GM18505 (cell line): ENCODE measurements at regions not wholly inside any gene's neighbourhood (a gene's known extent, or its start where the extent isn't known, plus 50 kb on each side); places are given as distances from the start of the nearest gene placed in this dataset.

Experiments used
- ATAC-seq: cut with Tn5 transposase; IDR thresholded peaks from one replicate; pipeline ENCODE4 v1.9.1; 2021; ENCODE audit not compliant: unreplicated experiment
- POLR2A ChIP-seq: IDR thresholded peaks from 4 replicates; pipeline ENCODE4 v1.6.1; 2011; ENCODE audit warnings: borderline replicate concordance; ENCODE audit not compliant: insufficient read depth, insufficient read length; ENCODE audit errors: extremely low read depth

DNA sequence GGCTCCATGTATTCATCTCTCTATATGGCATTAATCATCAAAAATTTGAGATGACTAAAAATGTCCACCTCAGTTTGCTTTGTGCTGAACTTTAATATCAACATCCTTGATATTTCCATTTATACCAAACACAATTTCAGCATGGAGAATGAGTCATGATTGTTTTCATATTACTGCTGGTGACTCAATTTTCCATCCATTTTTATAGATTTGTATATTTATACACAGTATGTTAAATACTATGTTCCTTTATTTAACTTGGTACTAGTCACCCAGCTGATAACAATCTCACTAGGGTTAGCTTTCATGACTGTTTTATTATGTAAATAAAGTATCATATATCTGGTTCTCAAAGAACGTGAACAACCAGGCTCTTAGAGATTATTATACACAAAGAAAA lies 1255.1 kb downstream of the SLITRK1 start:
- TF ChIP-seq POLR2A = no peak
- no peak for ATAC-seq

DNA sequence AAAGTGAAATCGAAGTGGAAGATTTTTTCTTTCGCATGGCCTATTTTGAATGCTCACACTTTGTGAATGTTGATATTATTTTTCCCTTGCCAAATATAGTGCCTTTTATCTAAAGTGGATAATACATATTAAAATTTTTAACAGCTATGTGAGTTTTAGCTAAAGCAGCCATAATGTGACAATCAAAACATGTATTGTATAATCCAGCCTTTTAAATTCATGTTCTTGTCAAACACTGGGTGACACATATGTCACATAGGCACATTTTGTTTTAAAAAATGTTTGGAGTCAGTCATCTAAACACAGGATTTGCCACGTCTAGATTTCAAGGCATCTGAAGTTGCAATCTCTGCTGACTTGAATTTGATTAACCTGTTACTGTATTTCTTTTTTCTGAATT lies 1256.6 kb downstream of the SLITRK1 start:
- TF ChIP-seq POLR2A = no peak
- ATAC-seq = no peak

DNA sequence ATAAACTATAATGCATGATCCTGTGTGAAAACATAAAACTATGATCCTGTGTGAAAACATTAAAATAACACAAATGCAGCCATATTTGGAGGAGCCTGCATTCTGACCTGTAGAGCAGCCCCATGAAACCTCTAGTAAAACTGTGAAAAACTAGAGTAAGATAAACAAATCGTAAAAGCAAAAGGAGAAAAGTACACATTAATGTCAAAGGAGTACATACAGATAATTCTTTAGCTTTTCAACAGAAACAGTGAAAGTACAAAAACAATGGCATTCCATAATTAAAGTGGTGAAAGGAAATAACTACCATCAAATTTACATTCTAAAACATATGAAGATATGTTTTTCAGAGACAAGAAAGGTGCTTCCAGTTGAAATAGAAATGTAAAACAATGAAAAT lies 1267.2 kb downstream of the SLITRK1 start:
- no peak for TF ChIP-seq POLR2A
- ATAC-seq = no peak

DNA sequence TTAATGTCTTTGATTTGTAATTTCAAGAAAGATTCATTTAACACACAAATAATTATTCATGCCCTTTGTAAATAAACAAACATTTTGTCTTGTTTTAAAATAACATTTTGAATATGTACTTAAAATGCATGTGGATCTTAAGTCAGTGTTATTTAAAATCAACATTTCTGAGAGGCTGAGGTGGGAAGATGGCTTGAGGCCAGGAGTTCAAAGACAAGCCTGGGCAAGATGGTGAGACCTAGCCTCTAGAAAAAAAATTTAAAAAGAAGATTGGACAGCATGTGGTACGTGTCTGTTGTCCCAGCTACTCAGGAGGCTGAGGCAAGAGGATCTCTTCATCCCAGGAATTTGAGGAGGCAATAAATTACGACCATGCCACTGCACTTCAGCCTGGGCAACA lies 1268.2 kb downstream of the SLITRK1 start:
- no peak for TF ChIP-seq POLR2A
- ATAC-seq = no peak

GRCh38 chr13:82606008-82606407 lies 1276.3 kb downstream of the SLITRK1 start:
- no peak for ATAC-seq
- TF ChIP-seq POLR2A = no peak

DNA sequence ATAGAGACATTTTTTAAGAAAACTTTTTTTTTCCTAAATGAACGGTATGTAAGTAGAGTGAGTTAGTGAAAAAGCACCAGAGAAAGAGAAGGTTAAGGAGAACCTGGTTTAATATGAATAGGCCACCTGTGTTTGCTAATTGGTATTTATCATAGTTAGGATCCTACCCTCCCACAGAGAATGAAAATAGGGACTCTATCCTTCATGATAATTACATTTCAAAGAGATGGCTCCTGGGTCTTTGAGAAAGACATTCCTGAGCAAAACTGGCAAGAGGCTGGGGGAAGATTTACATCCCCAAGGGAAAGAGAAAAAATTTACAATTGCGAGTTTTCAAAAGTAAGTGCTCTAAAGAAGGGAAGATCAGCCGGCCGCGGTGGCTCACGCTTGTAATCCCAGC lies 1284.5 kb downstream of the SLITRK1 start:
- TF ChIP-seq POLR2A = no peak
- no peak for ATAC-seq

DNA sequence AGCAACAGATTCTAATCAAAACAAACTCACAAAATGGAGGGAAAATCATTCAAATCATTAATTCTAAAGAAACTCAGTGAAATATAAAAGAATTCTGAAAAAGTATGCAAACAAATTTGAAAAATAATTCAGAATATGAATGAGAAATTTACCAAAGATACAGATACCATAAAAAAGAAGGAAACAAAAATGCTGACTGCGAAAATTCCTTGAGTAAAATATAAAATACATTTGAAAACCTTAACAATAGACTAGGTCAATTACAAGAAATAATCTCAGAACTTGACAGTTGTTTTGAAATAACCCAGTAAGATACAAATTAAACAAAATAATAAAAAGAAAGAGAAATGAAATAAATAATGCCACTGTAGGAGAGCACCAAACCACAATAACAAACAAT lies 1289.0 kb downstream of the SLITRK1 start:
- no peak for ATAC-seq
- no peak for TF ChIP-seq POLR2A

DNA sequence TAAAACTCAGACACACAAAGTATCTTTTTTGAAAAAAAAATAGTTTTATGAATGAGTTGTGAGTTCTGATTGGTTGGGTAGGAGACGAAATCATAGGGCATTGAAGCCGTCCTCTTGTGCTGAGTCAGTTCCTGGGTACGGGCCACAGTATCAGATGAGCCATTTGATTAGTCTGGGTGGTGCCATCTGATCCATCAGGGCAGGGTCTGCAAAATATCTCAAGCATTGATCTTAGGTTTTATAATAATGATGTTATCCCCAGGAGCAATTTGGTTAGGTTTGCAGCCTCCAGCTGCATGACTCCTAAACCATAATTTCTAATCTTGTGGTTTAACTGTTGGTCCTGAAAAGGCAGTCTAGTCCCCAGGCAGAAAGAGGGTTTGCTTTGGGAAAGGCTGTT lies 1310.6 kb downstream of the SLITRK1 start:
- no peak for ATAC-seq
- TF ChIP-seq POLR2A = no peak

DNA sequence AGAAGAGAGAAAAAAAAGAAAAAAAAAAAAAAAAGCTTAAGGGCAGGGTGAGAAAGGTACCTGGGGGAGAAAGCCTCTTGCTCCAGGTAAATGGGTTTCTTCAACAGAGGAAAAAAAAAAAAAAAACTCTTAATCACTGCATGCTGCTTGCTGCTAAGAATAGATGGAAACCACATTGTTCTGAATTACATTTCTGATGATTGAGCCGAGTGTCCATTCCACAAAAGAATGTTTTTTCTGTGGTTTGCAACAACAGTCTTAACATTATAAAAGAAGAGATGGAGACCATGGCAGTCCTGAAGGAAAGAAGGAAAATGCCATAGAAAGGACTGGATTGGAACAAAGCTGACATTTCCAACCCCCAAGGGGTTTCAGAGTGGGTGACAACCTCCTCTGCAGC lies 1312.7 kb downstream of the SLITRK1 start:
- no peak for TF ChIP-seq POLR2A
- no peak for ATAC-seq

- no peak for ATAC-seq
- TF ChIP-seq POLR2A = no peak
Observed at GRCh38 chr13:82566864-82567263, 1315.4 kb downstream of the SLITRK1 start.

DNA sequence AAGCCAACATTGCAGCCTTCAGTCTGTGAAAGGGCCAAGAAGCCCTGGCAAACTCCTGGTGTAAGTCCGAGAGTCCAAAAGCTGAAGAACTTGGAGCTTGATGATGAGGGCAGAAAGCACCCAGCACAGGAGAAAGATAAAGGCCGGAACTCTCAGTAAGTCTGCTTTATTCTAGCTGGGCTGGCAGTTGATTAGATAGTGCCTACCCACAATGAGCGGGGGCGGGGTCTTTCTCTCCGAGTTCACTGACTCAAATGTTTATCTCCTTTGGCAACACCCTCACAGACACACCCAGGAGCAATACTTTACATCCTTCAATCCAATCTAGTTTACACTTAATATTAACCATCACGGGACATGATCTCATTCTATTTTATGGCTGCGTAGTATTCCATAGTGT lies 1317.1 kb downstream of the SLITRK1 start:
- TF ChIP-seq POLR2A = no peak
- no peak for ATAC-seq

DNA sequence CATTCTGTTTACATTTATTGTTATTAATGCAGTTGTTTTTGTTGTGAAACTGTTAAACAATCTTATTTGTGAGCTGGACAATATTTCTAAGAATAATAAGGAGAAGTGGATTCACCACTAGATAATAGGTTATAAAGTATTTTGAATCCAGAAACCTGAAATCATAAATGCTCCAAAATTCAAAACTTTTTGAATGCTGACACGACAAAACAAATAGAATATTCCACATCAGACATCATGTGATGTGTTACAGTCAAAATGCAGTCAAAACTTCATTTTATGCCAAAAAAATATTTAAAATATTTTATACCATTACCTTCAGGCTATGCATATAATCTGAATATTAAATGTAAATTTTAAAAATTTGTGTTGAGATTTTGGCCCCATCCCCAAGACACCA lies 1321.4 kb downstream of the SLITRK1 start:
- TF ChIP-seq POLR2A = no peak
- ATAC-seq = no peak

GRCh38 chr13:82522872-82523271 lies 1359.4 kb downstream of the SLITRK1 start:
- no peak for TF ChIP-seq POLR2A
- ATAC-seq = no peak

DNA sequence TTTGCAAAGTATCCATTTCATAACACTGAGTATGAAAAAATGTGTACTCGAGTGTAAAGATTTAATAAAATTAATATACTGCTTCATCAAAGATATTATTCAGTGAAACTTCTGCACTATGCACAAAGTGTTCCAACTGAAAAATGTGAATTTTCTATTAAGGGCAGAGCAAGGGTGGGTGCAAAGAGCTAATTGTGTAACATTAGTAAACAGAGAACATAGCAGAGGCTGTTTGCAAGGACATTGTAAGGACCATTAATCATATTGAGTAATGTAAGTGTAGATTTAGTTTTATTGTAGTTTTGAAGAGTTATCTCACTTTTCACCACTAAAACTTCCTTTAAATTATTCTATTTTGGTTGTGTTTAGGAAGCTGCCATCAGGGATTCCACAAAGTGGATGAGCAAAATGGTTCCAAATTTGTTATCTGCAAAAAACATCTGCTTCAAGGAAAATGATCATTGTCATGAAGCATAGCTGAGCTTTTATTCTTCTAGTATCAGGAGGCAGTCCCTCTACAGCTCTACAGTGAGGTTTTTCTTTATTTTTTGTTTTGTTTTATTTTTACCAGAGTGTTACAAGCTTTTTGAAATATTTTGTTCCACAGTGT lies 1375.4 kb downstream of the SLITRK1 start:
- TF ChIP-seq POLR2A = no peak
- ATAC-seq = no peak

DNA sequence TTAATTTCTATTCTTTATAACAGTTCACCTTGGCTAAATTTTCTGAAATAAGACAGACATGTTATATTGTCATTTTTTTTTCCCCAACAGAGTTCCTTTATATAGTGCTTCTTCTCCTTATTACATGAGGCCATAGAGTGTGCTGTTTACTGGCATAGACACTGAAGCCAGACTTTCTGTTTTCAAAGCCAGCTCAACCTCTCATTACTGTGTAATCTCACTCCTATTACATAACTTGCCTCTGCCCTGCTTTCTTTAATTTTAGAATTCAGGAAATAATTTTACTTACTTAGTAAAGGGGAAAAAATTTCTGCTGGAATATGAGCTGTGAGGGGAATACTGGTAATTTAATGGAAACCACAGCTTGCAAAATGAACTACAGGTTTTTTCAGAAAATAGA lies 1380.4 kb downstream of the SLITRK1 start:
- no peak for ATAC-seq
- no peak for TF ChIP-seq POLR2A
